HG02970 (cell line): ENCODE measurements at regions not wholly inside any gene's neighbourhood (a gene's known extent, or its start where the extent isn't known, plus 50 kb on each side); places are given as distances from the start of the nearest gene placed in this dataset.
"Not testable (repeated sequence)": the region's sequence is repeated elsewhere in the genome, so short reads cannot be mapped to it uniquely, and the experiment has no call there.

Experiments
- ATAC-seq: cut with Tn5 transposase; IDR thresholded peaks from one replicate; pipeline ENCODE4 v1.9.1; 2021; ENCODE audit warnings: mild to moderate bottlenecking, moderate library complexity, moderate number of reproducible peaks; ENCODE audit not compliant: unreplicated experiment, low FRiP score

DNA sequence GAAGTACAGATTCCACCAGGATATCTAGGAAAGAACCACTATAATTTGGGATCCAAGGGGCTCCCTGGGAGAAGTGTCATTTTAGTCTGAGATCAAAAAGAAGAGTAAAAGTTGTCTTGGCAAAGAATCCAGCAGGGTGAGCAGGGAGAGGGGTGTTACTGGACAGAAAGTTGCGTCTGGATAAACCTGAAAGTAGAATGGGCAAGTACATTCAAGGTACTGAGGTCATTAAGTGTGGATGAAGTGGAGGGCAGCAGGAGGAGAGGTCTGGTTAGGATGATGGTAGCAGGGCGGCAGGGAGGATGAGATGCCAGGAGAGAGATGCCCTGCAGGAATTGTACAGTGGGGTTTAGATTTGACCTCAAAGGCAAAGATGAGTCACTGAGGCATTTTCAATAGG, 253.3 kb downstream of the KLF13 start:
- ATAC-seq: no peak

DNA sequence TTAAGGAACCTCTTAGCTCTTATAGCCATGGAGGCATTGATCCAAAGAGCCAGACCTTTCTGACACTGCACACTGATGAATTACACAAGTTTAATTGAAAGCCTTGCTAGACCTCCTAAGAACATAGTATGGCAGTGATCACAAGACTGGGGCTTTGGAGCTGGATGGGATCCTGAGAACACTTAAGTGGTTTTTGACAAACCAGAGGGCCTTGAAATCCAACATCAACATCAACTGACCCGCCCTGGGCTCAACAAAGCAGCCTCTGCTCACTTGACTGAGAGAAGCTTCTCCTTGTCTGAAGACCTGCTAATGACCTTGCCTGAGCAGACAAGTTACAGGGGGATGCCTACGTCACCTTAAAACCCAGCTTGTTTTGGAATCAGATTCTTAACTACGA, 257.6 kb downstream of the KLF13 start:
- no peak for ATAC-seq

DNA sequence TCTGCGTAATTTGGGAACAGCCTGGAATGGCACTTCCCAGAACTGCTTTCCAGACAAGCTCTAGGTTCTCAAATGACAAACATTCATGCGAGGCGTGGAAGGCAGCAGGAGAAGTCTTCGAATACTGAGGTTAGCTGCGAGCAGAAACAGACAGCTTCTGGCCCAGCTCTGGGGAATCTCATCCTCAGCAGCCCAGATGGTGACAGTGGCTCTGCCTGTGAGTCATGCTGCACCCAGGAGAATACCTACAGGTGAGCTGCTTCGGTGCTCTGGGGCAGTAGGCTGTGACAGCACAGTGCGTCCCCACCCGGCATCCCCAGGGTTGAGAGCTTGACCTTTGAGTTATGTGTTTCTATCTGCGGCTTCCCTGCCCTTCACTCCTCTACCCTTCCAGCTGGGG, 258.6 kb downstream of the KLF13 start:
- no peak for ATAC-seq

DNA sequence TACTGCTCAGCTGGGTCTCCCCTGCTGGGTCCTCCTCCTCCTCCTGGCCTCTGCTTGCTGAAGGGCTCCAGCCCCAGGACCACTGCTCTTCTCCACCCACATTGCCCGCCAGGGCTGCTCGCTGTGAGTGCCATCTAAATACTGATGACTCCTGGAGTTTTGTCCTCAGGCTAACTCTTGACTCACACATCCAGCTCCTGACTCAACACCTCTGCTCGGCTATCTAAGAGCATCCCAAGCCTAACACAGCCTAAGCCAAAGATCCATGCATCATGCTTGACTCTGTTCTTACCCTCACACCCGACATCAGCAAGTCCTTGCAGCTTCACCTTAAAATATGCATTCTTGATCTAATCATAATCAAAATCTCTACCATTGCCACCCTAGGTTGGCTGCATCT, 260.2 kb downstream of the KLF13 start:
- ATAC-seq: no peak

DNA sequence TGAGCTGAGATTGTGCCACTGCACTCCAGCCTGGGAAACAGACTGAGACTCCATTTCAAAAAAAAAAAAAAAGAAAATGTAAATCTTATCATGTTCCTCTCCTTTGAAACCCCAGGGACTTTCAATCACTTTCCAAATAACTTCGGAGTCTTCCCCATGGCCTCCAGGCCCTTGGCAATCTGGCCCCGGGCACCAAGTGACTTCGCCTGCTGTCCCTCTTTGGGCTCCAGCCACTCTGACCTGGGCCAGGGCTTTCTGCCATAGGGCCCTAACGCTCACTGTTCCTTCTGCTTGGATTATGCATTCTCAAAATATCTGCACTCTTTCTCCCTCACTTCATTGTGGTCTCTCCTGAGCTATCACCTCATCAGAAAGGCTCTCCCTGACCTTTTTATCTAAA, 260.9 kb downstream of the KLF13 start:
- ATAC-seq: no peak

DNA sequence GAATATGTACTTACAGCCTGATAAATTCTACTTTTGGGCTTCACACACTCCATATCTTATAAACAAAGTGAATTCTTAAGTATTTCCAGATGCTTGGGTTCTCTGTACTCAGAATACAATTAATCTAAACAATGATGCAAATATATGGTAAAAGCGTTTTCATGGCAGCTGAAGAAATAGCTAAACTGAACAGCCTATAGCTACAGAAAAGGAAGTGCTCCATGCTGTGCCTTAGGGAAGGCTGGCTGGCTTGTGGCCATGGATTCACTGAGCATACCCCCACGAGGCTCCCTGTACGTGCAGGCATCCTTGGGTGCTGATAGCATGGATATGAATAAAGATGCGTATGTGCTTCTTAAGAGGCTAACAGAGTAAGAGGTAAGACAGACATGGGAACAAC, 264.0 kb downstream of the KLF13 start:
- ATAC-seq: no peak

DNA sequence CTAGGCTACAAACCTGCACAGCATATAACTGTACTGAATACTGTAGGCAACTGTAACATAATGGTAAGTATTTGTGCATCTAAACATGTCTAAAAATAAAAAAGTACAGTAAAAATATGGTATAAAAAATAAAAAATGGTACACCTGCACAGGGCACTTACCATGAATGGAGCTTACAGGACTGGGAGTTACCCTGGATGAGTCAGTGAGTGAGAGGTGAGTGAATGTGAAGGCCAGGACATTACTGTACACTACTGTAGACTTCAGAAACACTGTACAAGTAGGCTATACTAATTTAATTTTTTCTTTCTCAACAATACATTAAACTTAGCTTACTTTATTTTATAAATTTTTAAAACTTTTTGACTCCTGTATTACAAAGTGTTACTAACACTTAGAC, 265.3 kb downstream of the KLF13 start:
- ATAC-seq: no peak

DNA sequence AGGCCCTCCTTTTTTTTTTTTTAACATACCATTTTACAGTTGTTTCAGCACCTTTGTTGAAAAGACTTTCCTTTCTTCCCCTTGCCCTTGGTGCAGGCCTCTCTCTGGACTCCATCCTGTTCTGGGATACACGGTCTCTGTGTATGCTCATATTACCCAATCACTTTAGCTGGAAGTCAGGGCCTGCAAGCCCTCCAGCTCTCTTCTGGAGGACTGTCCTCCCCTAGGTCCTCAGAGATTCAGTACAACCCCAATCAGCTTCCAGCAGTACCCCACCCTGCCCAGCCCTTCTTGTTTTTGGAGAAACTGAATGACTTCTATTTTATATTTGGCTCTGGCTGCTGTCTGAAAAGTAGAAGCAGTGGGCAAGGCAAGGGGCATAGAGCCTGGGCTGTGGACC, 270.8 kb downstream of the KLF13 start:
- ATAC-seq: no peak

DNA sequence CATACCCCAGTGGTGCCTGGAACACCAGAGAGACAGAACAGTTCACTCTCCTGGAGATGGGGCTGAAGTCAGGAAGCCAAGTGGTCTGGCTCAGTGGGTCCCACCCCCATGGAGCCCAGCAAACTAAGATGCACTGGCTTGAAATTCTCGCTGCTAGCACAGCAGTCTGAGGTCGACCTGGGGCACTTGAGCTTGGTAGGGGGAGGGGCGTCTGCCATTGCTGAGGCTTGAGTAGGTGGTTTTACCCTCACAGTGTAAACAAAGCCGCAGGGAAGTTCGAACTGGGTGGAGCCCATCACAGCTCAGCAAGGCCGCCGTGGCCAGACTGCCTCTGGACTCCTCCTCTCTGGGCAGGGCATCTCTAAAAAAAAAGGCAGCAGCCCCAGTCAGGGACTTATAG, 272.0 kb downstream of the KLF13 start:
- ATAC-seq: no peak

DNA sequence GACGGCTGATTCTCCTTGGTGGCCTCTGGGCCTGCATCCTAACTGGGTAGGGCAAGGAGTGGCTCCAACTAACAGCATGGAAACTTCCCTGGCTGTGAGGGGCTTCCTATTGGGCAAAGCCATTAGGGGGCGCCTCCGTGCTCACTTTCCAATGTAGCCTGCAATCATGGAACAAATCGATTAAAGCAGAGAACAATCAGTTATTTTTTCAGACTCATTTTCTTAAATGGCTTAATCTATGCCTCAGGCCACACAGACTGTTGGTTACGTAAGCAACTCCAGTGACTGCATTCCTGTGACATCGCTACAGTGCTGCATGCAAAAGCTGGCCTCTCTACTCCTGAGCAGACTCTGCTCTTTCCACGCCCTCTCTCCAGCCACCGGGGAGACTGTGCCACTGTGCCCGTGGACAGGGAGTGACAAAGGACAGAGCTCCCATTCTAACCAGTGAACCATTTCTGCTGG, 278.9 kb downstream of the KLF13 start:
- no peak for ATAC-seq

DNA sequence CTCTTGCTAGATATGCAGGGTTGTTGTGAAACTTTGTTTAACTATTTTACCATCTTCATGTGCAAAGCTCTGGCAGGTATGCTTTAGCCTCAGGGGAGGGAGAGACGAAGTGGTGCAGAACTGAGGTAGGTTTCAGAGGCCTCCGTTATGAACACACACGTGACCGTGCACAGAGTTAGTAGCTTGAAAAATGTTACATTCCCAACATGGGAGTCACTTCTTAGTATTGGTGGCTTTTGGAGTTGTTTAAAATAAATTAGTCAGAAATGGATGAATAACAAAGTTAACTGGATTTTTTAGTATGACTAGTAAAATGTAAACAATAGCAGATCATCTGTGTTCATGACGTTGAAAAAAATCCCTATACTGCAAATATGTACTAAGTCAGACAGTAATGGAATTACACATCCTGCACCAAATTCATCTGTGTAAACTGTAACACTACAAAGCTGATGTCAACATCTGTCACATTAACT, 279.6 kb downstream of the KLF13 start:
- no peak for ATAC-seq

DNA sequence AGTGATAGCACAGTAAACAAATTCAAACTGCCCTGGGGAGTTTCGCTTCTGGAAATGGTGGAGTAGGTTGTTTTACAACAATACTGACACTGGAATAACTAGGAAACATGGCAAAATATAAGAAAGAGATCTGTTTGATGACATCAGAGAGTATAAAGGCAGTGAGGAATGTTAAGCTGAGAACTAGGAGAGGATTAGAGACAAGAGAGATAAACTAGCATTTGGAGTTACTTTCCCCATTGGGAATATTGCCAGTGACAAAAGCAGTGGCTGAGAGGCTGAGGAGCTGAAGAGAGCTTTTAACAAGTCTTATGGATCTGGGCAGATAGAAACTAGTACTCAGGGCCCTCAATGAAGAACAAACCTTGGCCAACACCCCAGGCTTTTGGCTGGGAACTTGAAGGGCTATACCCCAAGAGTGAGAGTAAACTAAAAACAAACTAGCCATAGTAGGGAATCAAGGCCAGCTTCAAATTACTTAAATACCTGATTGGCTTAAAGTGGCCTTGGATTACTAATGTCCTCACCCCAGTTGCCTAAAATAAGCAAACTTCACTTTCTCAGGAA, 280.4 kb downstream of the KLF13 start:
- no peak for ATAC-seq

DNA sequence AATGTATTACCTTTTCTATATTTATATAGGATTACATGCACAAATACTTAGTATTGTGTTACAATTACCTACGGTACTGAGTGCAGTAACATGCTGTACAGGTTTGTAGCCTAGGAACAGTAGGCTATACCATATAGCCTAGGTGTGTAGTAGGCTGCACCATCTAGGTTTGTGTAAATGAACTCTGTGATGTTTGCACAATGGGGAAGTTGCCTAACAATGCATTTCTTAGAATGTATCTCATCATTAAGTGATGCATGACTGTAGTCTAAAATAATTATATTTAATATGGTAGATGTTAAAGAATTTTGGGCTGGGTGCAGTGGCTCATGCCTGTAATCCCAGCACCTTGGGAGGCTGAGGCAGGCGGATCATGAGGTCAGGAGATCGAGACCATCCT, 281.0 kb downstream of the KLF13 start:
- ATAC-seq: no peak

DNA sequence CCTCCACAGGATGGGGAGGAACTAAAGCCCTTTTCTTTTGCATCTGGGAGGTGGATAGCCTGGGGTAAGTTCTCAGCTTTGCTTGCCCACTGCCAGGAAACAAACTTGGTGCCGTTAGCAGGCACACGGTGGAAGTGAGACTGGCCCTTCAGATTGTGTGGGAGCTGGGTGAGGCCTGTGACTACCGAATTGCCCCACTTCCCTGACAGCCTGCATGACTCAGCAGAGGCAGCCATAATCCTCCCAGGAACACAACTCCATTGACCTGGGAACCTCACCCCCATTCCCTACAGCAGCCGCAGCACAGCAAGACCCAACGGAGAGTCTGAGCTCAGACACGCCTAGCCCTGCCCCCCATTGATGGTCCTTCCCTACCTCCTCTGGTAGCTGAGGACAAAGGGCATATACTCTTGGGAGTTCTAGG, 282.6 kb downstream of the KLF13 start:
- ATAC-seq: no peak

DNA sequence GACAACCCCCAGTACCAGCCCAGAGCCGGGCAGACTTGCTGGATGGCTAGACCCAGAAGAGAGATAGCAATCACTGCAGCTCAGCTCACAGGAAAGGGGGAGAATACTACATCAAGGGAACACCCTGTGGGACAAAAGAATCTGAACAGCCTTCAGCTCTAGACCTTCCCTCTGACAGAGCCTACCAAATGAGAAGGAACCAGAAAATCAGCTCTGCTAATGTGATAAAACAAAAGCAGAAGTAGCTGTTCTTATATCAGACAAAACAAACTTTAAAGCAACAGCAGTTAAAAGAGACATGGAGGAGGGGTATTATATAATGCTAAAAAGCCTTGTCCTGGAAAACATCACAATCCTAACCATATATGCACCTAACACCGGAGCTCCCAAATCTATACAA, 283.3 kb downstream of the KLF13 start:
- no peak for ATAC-seq

DNA sequence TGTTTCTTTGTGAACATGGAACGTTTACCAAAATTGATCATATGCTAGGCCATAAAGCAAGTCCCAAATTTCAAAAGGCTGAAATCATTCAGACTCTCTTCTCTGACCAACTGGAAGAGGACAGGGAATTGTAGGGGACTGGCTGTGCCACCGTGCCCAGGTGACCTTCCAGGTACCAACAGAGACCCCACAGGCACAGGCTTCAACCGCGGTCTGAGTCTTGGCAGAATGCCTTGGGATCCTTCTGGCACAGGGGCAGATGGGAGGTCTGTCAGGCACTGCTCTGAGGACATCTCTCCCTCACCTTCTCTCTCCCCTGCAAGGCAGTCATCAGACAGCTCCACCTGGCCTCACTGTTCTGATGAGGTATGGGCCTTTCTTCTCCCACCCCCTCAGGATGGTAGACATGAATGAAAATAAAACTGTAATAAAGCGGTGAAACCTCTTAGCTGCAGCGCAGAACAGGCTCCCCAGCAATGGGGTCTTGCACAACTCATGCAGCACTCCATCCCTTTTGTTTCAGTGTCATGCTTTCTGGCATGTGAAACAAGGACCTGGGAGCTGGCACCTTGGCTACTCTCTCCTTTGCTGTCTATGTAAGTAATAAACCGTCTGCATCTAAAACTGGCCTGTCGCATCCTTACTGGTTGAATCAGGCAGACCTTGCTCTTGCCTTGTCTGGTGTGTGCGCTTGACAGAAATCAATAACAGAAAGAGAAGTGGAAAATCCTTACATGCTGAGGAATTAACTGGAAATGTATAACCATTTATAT, 289.2 kb downstream of the KLF13 start:
- no peak for ATAC-seq

DNA sequence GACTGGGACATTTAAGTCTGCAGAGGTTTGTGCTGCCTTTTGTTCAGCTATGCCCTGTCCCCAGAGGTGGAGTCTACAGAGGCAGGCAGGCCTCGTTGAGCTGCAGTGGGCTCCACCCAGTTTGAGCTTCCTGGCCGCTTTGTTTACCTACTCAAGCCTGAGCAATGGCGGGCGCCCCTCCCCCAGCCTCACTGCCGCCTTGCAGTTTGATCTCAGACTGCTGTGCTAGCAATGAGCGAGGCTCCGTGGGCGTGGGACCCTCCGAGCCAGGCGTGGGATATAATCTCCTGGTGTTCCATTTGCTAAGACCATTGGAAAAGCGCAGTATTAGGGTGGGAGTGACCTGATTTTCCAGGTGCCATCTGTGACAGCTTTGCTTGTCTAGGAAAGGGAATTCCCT, 296.7 kb downstream of the KLF13 start:
- ATAC-seq: not testable (repeated sequence)

DNA sequence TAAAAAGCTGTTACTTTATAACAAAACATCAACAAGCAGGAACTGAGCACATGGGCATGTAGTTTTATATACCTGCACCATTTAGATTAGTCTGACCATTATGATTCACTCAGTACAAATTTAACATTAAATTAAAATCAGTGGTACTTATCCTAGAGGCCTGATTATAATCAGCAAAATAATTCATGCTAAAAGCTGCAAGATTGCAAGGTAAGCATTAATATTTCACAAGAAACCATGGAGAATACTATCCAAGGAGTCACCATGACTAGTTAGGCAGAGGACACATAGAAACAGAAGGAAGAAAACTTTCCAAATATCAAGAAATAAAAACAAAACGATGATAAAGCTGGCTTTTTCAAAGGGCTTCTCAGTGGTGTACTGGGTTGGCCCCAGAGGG, 297.5 kb downstream of the KLF13 start:
- ATAC-seq: not testable (repeated sequence)

DNA sequence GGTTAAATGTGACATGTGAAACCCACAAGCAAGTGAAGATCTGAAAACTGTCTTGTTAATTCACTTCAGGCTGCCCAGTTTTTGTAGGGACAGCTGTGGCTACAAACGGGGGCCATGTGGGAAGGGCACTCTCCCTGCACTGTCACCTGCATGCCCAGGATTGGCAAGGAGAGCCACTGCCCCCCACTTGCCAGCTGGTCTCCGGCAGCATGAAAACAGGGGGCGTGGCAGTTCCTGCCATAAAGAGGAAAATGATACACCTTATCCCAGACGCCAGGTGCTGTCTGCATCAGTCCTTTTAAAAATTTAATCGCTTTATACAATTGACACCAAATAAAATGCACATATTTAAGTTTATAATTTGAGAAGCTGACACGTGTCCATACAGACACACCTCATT, 309.1 kb downstream of the KLF13 start:
- not testable (repeated sequence) for ATAC-seq

DNA sequence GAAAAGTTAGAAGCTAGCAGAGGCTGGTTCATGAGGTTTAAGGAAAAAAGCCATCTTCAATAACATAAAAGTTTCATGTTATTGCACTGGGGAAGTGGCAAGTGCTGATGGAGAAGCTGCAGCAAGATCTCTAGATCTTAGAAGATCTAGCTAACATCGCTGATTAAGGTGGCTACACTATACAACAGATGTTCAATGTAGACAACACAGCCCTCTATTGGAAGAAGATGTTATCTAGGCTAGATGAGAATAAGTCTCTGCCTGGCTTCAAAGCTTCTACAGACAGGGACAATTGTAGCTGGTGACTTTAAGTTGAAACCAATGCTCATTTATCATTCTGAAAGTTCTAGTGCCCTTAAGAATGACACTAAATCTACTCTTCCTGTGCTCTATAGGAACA, 310.3 kb downstream of the KLF13 start:
- ATAC-seq: not testable (repeated sequence)

DNA sequence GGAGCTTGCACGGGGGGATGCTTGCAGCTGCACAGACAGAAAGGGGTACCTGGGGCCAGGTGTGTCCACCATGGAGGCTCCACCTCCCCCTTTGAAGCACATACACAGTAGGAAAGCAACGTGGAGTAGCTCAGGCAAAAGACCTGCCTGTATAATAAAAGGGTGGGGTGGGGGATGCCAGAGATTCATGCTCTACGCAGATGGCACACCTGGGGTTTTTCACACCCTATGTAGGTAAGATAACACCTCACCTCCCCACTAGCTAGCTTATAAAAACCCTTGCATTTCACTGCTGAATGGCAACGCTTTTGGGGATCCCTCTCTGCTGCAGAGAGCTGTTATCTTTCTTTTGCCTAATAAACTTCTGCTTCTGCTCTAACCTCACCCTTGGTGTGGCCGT, 317.3 kb downstream of the KLF13 start:
- not testable (repeated sequence) for ATAC-seq

DNA sequence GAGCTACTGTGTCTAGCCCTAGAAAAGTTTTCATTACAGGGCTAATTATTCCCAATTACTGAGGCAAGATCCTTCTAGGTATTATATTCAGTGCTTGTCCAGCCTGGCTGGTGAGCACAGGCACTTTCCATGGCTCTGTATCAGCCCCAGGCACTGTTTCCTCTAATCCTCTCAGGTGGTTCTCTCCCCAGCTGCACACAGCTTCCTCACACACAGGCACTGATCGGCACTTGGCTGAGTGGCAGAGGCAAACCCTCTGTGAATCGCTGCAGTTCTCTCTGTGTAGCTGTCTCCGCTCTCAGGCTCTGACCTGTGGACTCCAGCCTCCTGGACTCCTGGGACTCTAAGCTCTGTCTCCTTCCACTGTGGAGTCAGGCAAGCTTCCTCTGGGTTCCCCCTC, 318.1 kb downstream of the KLF13 start:
- not testable (repeated sequence) for ATAC-seq
